Right lobe of liver (tissue), 6 donors: ENCODE measurements at regions not wholly inside any gene's neighbourhood (a gene's known extent, or its start where the extent isn't known, plus 50 kb on each side); places are given as distances from the start of the nearest gene placed in this dataset.

Experiments used
- ATAC-seq, 4 donors: fragments of 200-7000 bp; cut with Tn5 transposase; one replicate each; pipeline ENCODE4 v1.9.1; 2020; ENCODE audit warnings: mild to moderate bottlenecking in 4 of 4, moderate library complexity in 4 of 4
- DNase-seq, 3 donors: peaks; one replicate each; pipeline ENCODE4 v3.0.0-alpha.2; 2020
- H3K27ac ChIP-seq, 3 donors: fragments of 200-600 bp; one replicate each; pipeline ENCODE4 v1.8.0; 2022
- H3K27me3 ChIP-seq, 2 donors: fragments of 200-600 bp; one replicate each; pipeline ENCODE4 v1.8.0; 2022
- H3K36me3 ChIP-seq, 4 donors: fragments of 200-600 bp; sonication (generic) in 1 of 4; one replicate each; pipeline versions ENCODE4 v1.5.1 to v1.8.0; 2017 to 2022; ENCODE audit warnings: control low read depth in 1 of 4
- H3K4me1 ChIP-seq, 4 donors: fragments of 200-600 bp; sonication (generic) in 1 of 4; one replicate each; pipeline versions ENCODE4 v1.5.1 to v1.8.0; 2017 to 2022; ENCODE audit warnings: control low read depth in 1 of 4
- H3K4me3 ChIP-seq, 3 donors: fragments of 200-600 bp; one replicate each; pipeline ENCODE4 v1.8.0; 2022
- H3K9me3 ChIP-seq, 4 donors: fragments of 200-600 bp; sonication (generic) in 1 of 4; one replicate each; pipeline versions ENCODE4 v1.5.1 to v1.8.0; 2017 to 2022; ENCODE audit warnings: control low read depth in 1 of 4
- CTCF ChIP-seq, 4 donors: fragments of 200-600 bp in 3 of 4; fragments of 450-650 bp in 1 of 4; IDR thresholded peaks; one replicate each; pipeline versions ENCODE4 v1.5.1 to v1.8.0; 2016 to 2022; ENCODE audit warnings: antibody characterized with exemption in 4 of 4, mild to moderate bottlenecking in 2 of 4
- POLR2A ChIP-seq: fragments of 450-650 bp; IDR thresholded peaks from one replicate; pipeline ENCODE4 v1.6.1; 2017; ENCODE audit warnings: antibody characterized with exemption, mild to moderate bottlenecking
- WGBS: methylation state at CpG from one replicate; pipeline ENCODE4 v1.1.6; 2018; ENCODE audit warnings: low coverage, low lambda C conversion rate; ENCODE audit not compliant: insufficient coverage; ENCODE audit errors: missing lambda C conversion rate; 5-methylcytosine and 5-hydroxymethylcytosine counted together
- intact Hi-C, 2 donors: fragments of 100-400 bp; cut with DNase I; formaldehyde crosslinking; loops; one replicate each; pipeline versions ENCODE4 v1.11.2 to v1.14.1; 2022
- donor health status: DM: no; HTN: yes; CAD: no.
- donor health status: DM: no; HTN: no; CAD: no.
- donor health status: DM: no; HTN: no; CAD: no.
- donor health status: DM: no; HTN: yes; CAD: no.
- donor health status: DM: no; HTN: yes; CAD: no.

- H3K27me3 ChIP-seq, result no peaks in the 10 kb centered on the region
- TF ChIP-seq POLR2A (no peak), CTCF (IDR thresholded peaks at IDR 0.05) (peak; percentile 51 to 69 (median 62))
- peak; percentile 51 to 63 (median 52) for DNase-seq
- H3K27ac ChIP-seq, result no peak overlapping the region
- H3K4me3 ChIP-seq, result no peak overlapping the region
- intact Hi-C loops, result no loop called here
- no peaks in the 10 kb centered on the region for H3K4me1 ChIP-seq
- no peaks in the 10 kb centered on the region for H3K9me3 ChIP-seq
- ATAC-seq, result peak; percentile 72 to 86 (median 75)
- H3K36me3 ChIP-seq, result no peaks in the 10 kb centered on the region
- WGBS, result 9% methylated on average over 11 of the region's 11 CpGs
Observed at GRCh38 chr17:33725675-33726271, 432.7 kb upstream of the ASIC2 start.

GRCh38 chr17:33730131-33730530, 437.0 kb upstream of the ASIC2 start:
- TF ChIP-seq POLR2A, result no peak
- no peak for TF ChIP-seq CTCF (IDR thresholded peaks at IDR 0.05)
- no peaks in the 10 kb centered on the region for H3K4me1 ChIP-seq
- WGBS, result 37% methylated on average over 2 of the region's 2 CpGs

GRCh38 chr17:33732116-33732515, 439.0 kb upstream of the ASIC2 start:
- ATAC-seq (no peak), DNase-seq (no peak)
- 19% methylated on average over 3 of the region's 3 CpGs for WGBS
- Histone ChIP-seq H3K36me3 (no peaks in the 10 kb centered on the region), H3K27me3 (no peaks in the 10 kb centered on the region), H3K4me1 (no peaks in the 10 kb centered on the region), H3K4me3 (no peak overlapping the region), H3K27ac (no peak overlapping the region), H3K9me3 (no peaks in the 10 kb centered on the region)
- intact Hi-C loops, result no loop called here
- TF ChIP-seq POLR2A (no peak), CTCF (IDR thresholded peaks at IDR 0.05) (no peak)

More at GRCh38 chr17:33730131-33730530, 437.0 kb upstream of the ASIC2 start:
- intact Hi-C loops, result no loop called here
- ATAC-seq, result no peak
- H3K9me3 ChIP-seq, result no peaks in the 10 kb centered on the region
- no peaks in the 10 kb centered on the region for H3K27me3 ChIP-seq
- H3K36me3 ChIP-seq, result no peaks in the 10 kb centered on the region
- no peak overlapping the region for H3K4me3 ChIP-seq
- DNase-seq, result no peak
- H3K27ac ChIP-seq, result no peak overlapping the region

GRCh38 chr17:33739714-33740113, 446.6 kb upstream of the ASIC2 start:
- no peaks in the 10 kb centered on the region for H3K9me3 ChIP-seq

More at GRCh38 chr17:33739714-33740113, 446.6 kb upstream of the ASIC2 start:
- TF ChIP-seq CTCF (IDR thresholded peaks at IDR 0.05) (no peak), POLR2A (no peak)
- Histone ChIP-seq H3K4me1 (no peaks in the 10 kb centered on the region), H3K36me3 (no peaks in the 10 kb centered on the region), H3K27me3 (no peaks in the 10 kb centered on the region), H3K27ac (no peak overlapping the region), H3K4me3 (no peak overlapping the region)
- DNase-seq (no peak), ATAC-seq (no peak)
- intact Hi-C loops, result no loop called here
